HL-60/S4 treated with phorbol 12-myristate 13-acetate at 8.2 ng/mL for 4 days and 3 days (cell line): ENCODE measurements at regions not wholly inside any gene's neighbourhood (a gene's known extent, or its start where the extent isn't known, plus 50 kb on each side); places are given as distances from the start of the nearest gene placed in this dataset.
"Not testable (repeated sequence)": the region's sequence is repeated elsewhere in the genome, so short reads cannot be mapped to it uniquely, and the experiment has no call there.

ENCODE experiments used
- in situ Hi-C: fragments of 300-500 bp; cut with MboI; formaldehyde crosslinking; loops from 2 replicates; pipeline ENCODE4 v1.15.0; 2022; ENCODE audit warnings: low sequenced_read_pairs

GRCh38 chr13:86920961-86921360 is 750.2 kb upstream of the SLITRK5 start:
- in situ Hi-C loops = no loop called here

DNA sequence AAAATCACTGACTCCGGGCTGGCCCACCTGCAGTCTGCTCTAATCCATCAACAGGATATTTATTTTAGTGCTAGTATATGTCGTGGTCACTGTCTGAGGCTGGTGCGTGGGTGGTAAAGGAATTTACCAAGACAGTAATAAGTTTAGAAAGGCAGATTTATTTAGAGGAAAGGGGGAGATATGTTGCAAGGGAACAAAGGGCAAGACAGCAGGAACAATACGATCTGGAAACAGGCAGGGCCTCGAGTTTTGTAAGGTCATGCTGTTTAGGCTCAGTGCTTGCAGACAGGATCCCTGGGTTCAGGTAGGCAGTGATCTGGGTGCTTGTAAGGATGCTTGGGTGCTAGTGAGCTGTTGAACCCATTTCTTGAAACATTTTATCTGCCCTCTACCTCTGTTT is 748.2 kb upstream of the SLITRK5 start:
- in situ Hi-C loops = no loop called here

DNA sequence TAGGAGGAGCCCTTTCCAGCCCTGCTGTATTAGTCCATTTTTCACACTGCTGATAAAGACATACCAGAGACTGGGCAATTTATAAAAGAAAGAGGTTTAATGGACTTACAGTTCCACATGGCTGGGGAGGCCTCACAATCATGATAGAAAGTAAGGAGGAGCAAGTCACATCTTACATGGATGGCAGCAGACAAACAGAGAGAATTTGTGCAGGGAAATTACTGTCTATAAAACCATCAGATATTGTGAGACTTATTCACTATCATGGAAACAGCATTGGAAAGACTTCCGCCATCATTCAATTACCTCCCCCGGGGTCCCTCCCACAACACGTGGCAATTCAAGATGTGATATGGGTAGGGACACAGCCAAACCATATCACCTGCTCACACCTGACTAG is 744.3 kb upstream of the SLITRK5 start:
- in situ Hi-C loops = not testable (repeated sequence)

DNA sequence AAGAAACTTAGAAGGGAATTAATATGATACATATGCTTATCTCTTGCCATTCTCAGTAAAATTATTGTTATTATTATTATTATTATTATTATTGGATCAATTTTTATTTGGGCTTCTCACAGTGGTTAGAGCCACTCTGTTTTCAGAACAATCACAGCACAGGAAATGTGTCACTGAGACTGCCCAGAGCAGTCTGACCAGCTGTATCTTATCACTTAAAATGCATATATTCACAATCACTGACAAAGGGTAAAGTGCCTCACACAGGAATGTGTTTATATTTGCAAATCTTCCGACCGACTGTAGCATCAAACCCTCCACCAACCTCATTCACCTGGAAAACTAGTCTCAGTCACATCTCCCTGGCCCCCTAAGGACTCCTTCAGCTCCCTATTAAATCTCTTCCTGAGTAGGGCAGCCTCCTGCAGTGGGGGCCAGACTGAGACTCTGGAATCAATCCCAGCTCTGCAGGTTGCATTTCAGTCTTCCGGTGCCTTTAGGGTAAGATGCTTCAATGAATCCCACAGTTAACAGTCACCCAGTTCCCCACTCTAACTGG is 738.3 kb upstream of the SLITRK5 start:
- in situ Hi-C loops = no loop called here

DNA sequence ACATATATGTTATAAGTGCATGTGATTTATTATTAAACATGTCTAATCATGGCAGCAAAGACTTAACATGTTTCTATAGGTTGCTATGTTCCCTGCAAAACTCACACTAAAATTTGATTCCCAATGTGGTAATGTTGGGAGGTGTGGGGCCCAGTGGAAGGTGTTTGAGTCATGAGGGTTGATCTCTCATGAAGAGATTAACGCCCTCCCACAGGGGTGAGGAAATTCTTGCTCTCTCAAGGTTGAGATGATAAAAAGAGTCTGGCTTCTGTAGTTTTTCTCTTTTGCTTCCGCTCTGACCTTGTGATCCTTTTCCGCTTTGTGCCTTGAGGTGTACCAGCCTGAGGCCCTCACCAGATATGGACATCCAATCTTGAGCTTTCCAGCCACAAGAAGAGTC is 737.5 kb upstream of the SLITRK5 start:
- in situ Hi-C loops = no loop called here

DNA sequence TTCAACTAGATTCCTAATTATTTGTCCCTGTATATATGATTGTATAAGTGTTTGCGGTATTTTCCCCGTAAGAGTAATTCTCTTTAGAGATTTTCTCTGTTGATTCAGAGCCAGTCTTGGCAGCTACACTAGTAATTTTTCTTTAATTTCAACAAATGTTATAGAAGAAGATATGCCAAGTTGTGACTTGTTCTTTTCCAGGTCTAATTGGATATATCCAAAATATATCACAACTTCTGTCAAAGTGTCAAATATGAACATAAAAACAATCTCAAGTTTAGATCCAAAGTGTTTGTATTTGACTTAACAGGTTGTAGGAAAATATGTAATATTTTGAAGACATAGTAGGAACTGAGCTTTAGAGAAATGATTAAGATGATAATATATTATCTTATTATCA is 733.9 kb upstream of the SLITRK5 start:
- in situ Hi-C loops = no loop called here

- in situ Hi-C loops = no loop called here
Observed at GRCh38 chr13:86945584-86945983, 725.6 kb upstream of the SLITRK5 start.

DNA sequence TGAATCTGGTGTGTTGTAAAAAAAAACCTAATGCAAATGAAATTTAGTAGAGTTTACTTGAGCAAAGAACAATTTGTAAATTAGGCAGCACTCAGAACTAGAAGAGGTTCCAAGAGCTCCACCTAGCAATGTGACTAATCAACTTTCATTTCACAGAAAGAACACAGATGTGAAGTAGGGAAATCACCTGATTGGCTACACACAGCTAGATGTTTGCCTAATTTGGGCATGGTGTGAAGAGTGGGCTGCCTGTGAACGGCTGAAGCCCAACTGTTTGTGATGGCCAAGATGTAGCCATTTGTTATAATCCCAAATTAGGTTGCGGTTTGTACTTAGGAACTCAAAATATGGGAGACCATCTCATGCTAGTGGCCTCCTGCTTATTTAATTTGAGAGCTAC is 724.4 kb upstream of the SLITRK5 start:
- in situ Hi-C loops = no loop called here

DNA sequence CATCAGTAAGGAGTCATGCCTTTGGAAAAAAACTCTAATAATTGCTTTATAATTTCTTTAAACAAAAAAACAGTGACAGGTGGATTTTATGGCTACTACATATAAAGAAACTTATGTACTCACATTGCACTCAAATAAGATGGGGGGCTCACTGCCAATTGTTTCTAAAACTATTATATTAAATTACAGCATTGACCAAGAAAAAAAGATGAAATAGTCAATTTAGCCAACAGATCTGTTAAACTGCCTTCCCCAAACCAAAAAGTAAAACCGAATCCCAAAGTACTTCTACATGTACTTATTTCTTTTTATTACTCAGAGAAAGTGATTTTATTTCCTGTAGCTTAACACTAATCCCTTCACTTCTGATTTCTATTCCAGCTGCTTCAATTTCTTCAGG is 716.8 kb upstream of the SLITRK5 start:
- in situ Hi-C loops = no loop called here

GRCh38 chr13:86960876-86961275 is 710.3 kb upstream of the SLITRK5 start:
- in situ Hi-C loops = no loop called here

GRCh38 chr13:86974251-86974994 is 696.7 kb upstream of the SLITRK5 start:
- in situ Hi-C loops = no loop called here

- in situ Hi-C loops = no loop called here
Observed at GRCh38 chr13:86974995-86975328, 696.2 kb upstream of the SLITRK5 start.

DNA sequence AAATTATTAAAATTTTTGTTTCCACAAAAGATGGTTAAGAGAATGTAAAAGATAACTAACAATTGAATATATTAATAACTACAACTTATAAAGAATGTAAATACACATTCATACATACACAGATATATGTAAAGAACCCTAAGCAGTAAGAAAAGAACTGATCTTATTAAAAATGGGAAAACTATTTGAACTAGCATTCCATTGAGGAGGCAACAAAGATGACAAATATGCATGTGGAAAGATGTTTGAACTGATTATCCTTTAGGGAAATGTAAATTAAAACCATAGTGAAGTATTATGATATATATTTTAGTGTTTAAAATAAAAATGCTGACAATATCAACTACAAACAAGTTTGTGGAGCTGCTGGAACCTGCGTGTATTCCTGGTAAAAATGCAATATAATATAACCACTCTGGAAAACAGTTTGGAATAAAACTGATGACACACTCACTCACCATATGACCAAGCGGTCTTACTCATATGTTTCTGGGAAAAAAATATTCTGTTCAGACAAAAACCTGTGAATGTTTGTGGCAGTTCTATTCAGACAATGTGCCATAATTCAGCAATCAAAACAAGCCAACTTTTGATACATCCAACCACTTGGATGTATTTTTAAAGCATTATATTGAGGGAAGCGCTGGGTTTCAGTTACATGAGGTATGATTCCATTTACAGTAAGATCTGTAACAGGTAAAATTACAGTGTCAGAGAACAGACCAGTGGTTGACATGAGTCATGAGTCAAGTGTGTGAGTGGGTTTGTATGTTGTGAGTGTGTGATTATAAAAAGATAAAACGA is 694.4 kb upstream of the SLITRK5 start:
- in situ Hi-C loops = no loop called here

DNA sequence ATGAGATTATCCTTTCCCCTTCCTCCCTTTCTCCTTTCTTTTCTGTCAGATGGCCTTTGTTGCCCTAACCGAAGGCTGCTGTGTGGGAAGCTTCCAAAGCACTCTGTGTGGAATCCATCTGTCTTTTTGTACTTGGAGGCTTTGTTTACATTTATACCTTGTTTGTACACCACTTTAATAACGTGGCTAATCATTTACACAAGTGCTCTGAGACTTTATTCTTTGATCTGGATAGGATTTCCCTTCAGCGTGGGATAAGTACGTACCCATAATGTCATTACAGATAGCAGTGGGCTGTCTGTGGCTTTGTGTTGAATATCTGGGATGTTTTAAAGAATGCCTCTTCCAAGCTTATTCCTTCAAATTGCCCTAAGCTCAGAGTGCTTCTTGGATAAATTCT is 684.7 kb upstream of the SLITRK5 start:
- in situ Hi-C loops = no loop called here

- in situ Hi-C loops = no loop called here
Observed at GRCh38 chr13:86992251-86992650, 678.9 kb upstream of the SLITRK5 start.

DNA sequence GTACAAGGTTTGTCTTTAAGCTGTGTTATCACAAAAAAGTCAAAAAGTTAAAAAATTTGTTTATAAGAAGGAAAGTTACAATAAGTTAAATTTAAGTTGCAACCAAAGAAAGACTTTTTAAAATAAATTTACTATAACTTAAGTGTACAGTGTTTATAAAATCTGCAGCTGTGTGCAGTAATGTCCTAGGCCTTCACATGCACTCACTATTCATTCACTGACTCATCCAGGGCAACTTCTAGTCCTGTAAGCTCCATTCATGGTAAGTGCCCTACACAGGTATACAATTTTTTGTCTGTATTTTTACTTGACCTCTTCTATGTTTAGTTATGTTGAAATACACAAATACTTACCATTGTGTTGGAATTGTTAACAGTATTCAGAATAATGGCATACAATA is 667.9 kb upstream of the SLITRK5 start:
- in situ Hi-C loops = no loop called here

DNA sequence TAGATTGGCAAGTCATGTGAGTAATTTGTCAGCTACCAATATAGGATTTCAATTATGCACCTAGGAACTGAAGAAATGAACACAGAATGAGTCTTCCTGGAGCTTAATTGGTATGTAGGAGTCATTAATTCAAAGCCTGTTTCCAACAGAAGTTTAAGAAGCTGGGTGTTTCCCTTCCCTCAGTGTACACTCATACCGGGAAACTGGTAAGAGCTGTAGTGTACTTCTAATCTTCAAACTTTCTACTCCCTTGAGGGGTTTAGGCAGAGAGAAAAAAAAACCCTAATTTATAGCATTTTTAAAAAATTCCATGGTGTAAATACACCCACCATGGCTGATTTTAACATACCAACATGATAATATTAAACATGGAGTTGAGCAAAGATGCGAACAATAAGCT is 665.7 kb upstream of the SLITRK5 start:
- in situ Hi-C loops = no loop called here

DNA sequence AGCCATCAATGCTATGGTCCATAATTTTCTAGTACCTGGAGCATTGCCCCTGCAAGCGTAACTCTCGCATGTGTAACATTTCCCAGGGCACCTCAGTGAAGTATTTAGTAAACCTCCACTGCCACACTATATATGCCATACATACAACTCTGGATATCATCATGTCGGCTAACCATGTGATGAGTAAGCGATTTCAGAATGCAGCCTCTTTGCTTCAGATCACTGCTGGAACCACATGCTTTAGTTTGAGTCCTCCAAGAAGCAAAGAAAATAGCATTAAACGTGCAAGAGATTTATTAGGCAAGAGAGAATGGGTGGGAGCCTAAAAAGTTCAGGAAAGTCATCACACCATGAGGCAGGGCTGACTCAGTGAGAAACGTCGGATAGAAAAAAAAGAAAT is 635.6 kb upstream of the SLITRK5 start:
- in situ Hi-C loops = no loop called here

DNA sequence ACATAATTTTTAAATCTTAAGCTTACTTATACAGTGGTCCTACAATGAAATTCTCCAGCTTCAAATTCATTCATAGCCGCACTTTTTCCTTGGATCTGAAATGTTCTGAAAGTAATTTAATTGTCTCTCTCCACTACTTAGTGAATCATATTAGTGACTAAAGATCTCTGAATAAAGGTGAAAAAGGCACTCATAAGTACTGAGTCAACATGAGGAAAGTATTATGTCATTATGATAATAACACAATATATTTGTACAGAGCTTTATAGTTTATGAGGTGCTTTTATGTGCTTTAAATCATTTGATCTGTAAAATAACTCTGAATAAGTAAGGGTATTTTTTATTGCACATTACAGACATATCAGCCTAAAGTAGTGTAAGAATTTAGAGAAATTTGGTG is 628.2 kb upstream of the SLITRK5 start:
- in situ Hi-C loops = no loop called here

DNA sequence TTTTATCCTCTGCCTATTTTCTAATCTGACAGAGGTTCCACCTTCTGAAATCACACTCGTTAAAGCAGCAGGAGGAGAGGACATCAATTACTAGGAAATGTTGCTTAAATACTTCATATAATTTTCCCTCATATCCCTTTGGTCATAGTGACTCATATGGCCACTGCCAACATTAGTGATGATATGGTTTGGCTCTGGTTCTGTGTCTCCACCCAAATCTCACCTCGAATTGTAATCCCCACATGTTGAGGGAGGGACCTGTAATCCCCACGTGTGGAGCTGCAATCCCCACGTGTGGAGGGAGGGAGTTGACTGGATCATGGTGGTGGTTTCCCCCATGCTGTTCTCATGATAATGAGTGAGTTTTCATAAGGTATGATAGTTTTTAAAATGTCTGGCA is 618.4 kb upstream of the SLITRK5 start:
- in situ Hi-C loops = no loop called here

- in situ Hi-C loops = no loop called here
Observed at GRCh38 chr13:87057807-87058520, 613.2 kb upstream of the SLITRK5 start.
